Epithelial cell of prostate (primary cell): ENCODE measurements at regions not wholly inside any gene's neighbourhood (a gene's known extent, or its start where the extent isn't known, plus 50 kb on each side); places are given as distances from the start of the nearest gene placed in this dataset.

Experiments
- DNase-seq: peaks from one replicate; pipeline ENCODE4 v3.0.0-alpha.2; 2011; ENCODE audit warnings: low read depth, low spot score
- H3K27ac ChIP-seq: fragments of 450-650 bp; 2 replicates; pipeline ENCODE4 v1.5.1; 2017; ENCODE audit warnings: mild to moderate bottlenecking

GRCh38 chr5:152337484-152337883 lies 67.6 kb downstream of the NMUR2 start:
- no peak overlapping the region for H3K27ac ChIP-seq
- no peak for DNase-seq

GRCh38 chr5:152335461-152335860 lies 69.6 kb downstream of the NMUR2 start:
- no peak overlapping the region for H3K27ac ChIP-seq
- DNase-seq = no peak

- no peak for DNase-seq
- H3K27ac ChIP-seq = no peak overlapping the region
Observed at GRCh38 chr5:152332716-152333460, 72.2 kb downstream of the NMUR2 start.

GRCh38 chr5:152331718-152332117 lies 73.4 kb downstream of the NMUR2 start:
- DNase-seq = no peak
- no peak overlapping the region for H3K27ac ChIP-seq

GRCh38 chr5:152331006-152331405 lies 74.1 kb downstream of the NMUR2 start:
- no peak for DNase-seq
- no peak overlapping the region for H3K27ac ChIP-seq

- no peak overlapping the region for H3K27ac ChIP-seq
- DNase-seq = no peak
Observed at GRCh38 chr5:152329761-152330283, 75.3 kb downstream of the NMUR2 start.

- no peak for DNase-seq
- no peak overlapping the region for H3K27ac ChIP-seq
Observed at GRCh38 chr5:152329207-152329606, 75.9 kb downstream of the NMUR2 start.

- DNase-seq = no peak
- H3K27ac ChIP-seq = no peak overlapping the region
Observed at GRCh38 chr5:152315942-152316341, 89.1 kb downstream of the NMUR2 start.

GRCh38 chr5:152314196-152314829 lies 90.8 kb downstream of the NMUR2 start:
- no peak for DNase-seq
- no peak overlapping the region for H3K27ac ChIP-seq

GRCh38 chr5:152309926-152310450 lies 95.1 kb downstream of the NMUR2 start:
- no peak overlapping the region for H3K27ac ChIP-seq
- DNase-seq = no peak

GRCh38 chr5:152306386-152306785 lies 98.7 kb downstream of the NMUR2 start:
- no peak overlapping the region for H3K27ac ChIP-seq
- DNase-seq = no peak

- DNase-seq = no peak
- H3K27ac ChIP-seq = no peak overlapping the region
Observed at GRCh38 chr5:152305525-152305924, 99.6 kb downstream of the NMUR2 start.

- DNase-seq = no peak
- H3K27ac ChIP-seq = no peak overlapping the region
Observed at GRCh38 chr5:152303841-152304240, 101.2 kb downstream of the NMUR2 start.

- H3K27ac ChIP-seq = no peak overlapping the region
- no peak for DNase-seq
Observed at GRCh38 chr5:152297866-152298265, 107.2 kb downstream of the NMUR2 start.

- no peak overlapping the region for H3K27ac ChIP-seq
- DNase-seq = no peak
Observed at GRCh38 chr5:152293189-152293588, 111.9 kb downstream of the NMUR2 start.

- no peak for DNase-seq
- H3K27ac ChIP-seq = no peak overlapping the region
Observed at GRCh38 chr5:152290181-152290580, 114.9 kb downstream of the NMUR2 start.

GRCh38 chr5:152288917-152289595 lies 116.0 kb downstream of the NMUR2 start:
- DNase-seq = no peak
- H3K27ac ChIP-seq = no peak overlapping the region

- no peak for DNase-seq
- no peak overlapping the region for H3K27ac ChIP-seq
Observed at GRCh38 chr5:152288499-152288898, 116.6 kb downstream of the NMUR2 start.

GRCh38 chr5:152285764-152286163 lies 119.3 kb downstream of the NMUR2 start:
- no peak for DNase-seq
- no peak overlapping the region for H3K27ac ChIP-seq

- no peak overlapping the region for H3K27ac ChIP-seq
- DNase-seq = no peak
Observed at GRCh38 chr5:152282331-152282730, 122.7 kb downstream of the NMUR2 start.

- H3K27ac ChIP-seq = no peak overlapping the region
- DNase-seq = no peak
Observed at GRCh38 chr5:152277936-152278335, 127.1 kb downstream of the NMUR2 start.
